ENCODE measurements at regions not wholly inside any gene's neighbourhood (a gene's known extent, or its start where the extent isn't known, plus 50 kb on each side); places are given as distances from the start of the nearest gene placed in this dataset.

- Histone ChIP-seq H3K27me3 (no peaks in the 10 kb centered on the region), H3K4me3 (no peak overlapping the region), H3K27ac (no peak overlapping the region), H3K9me3 (no peaks in the 10 kb centered on the region), H3K36me3 (no peaks in the 10 kb centered on the region), H3K4me1 (no peaks in the 10 kb centered on the region)
- intact Hi-C loops (cut with DNase I; ENCODE audit: low total_unique reads) = no loop called here
- no peak for DNase-seq
- in situ Hi-C loops (cut with MboI; ENCODE audit: low pct_ligation_motif_present in 1 of 4, low pct_unique_long_range_greater_than_20kb in 1 of 4, low sequenced_read_pairs in 3 of 4) = no loop called here
- TF ChIP-seq CTCF (IDR thresholded peaks at IDR 0.05) = no peak
- no peak for TF ChIP-seq POLR2AphosphoS5 (IDR thresholded peaks at IDR 0.05)
These were observed 94.1 kb upstream of the UFM1 start for GRCh38 chr13:38255600-38255999.

- in situ Hi-C loops (cut with MboI; ENCODE audit: low pct_ligation_motif_present in 1 of 4, low pct_unique_long_range_greater_than_20kb in 1 of 4, low sequenced_read_pairs in 3 of 4) = no loop called here
- H3K4me3 ChIP-seq = no peak overlapping the region
- H3K36me3 ChIP-seq = no peaks in the 10 kb centered on the region
- no peaks in the 10 kb centered on the region for H3K4me1 ChIP-seq
- intact Hi-C loops (cut with DNase I; ENCODE audit: low total_unique reads) = no loop called here
- no peaks in the 10 kb centered on the region for H3K9me3 ChIP-seq
- no peaks in the 10 kb centered on the region for H3K27me3 ChIP-seq
- no peak for DNase-seq
- no peak for TF ChIP-seq POLR2AphosphoS5 (IDR thresholded peaks at IDR 0.05)
- TF ChIP-seq POLR2A (IDR thresholded peaks at IDR 0.05) = no peak
- no peak for TF ChIP-seq CTCF (IDR thresholded peaks at IDR 0.05)
- TF ChIP-seq EP300 (IDR thresholded peaks at IDR 0.05; ENCODE audit: low read depth) = no peak
- H3K27ac ChIP-seq = no peak overlapping the region
These were observed 109.8 kb upstream of the UFM1 start for GRCh38 chr13:38239874-38240273.

- no peaks in the 10 kb centered on the region for H3K9me3 ChIP-seq
- DNase-seq = no peak
- intact Hi-C loops (cut with DNase I; ENCODE audit: low total_unique reads) (no loop called here), in situ Hi-C loops (cut with MboI; ENCODE audit: low pct_ligation_motif_present in 1 of 4, low pct_unique_long_range_greater_than_20kb in 1 of 4, low sequenced_read_pairs in 3 of 4) (no loop called here)
- no peaks in the 10 kb centered on the region for H3K4me1 ChIP-seq
- TF ChIP-seq CTCF (IDR thresholded peaks at IDR 0.05) (no peak), EP300 (IDR thresholded peaks at IDR 0.05; ENCODE audit: low read depth) (no peak)
- H3K27ac ChIP-seq = no peak overlapping the region
- no peaks in the 10 kb centered on the region for H3K27me3 ChIP-seq
- no peaks in the 10 kb centered on the region for H3K36me3 ChIP-seq
- H3K4me3 ChIP-seq = no peak overlapping the region
- WGBS, 2 donors (ENCODE audit: low coverage in 1 of 2) = 70 to 71% methylated on average over 2 of the region's 2 CpGs
These were observed 121.3 kb upstream of the UFM1 start for GRCh38 chr13:38228322-38228721.

- in situ Hi-C loops (cut with MboI; ENCODE audit: low pct_ligation_motif_present in 1 of 4, low pct_unique_long_range_greater_than_20kb in 1 of 4, low sequenced_read_pairs in 3 of 4) = no loop called here
- TF ChIP-seq POLR2AphosphoS5 (IDR thresholded peaks at IDR 0.05) (no peak), POLR2A (IDR thresholded peaks at IDR 0.05) (no peak), EP300 (IDR thresholded peaks at IDR 0.05; ENCODE audit: low read depth) (no peak), CTCF (IDR thresholded peaks at IDR 0.05) (no peak)
These were observed 123.2 kb upstream of the UFM1 start for GRCh38 chr13:38226496-38226895.

More at GRCh38 chr13:38226496-38226895, 123.2 kb upstream of the UFM1 start:
- no peak overlapping the region for H3K4me3 ChIP-seq
- no peaks in the 10 kb centered on the region for H3K27me3 ChIP-seq
- no peaks in the 10 kb centered on the region for H3K36me3 ChIP-seq
- H3K4me1 ChIP-seq = no peaks in the 10 kb centered on the region
- no peaks in the 10 kb centered on the region for H3K9me3 ChIP-seq
- DNase-seq = no peak
- intact Hi-C loops (cut with DNase I; ENCODE audit: low total_unique reads) = no loop called here
- no peak overlapping the region for H3K27ac ChIP-seq

All from transverse colon (tissue), 4 donors.